HG02571 (cell line): ENCODE measurements at regions not wholly inside any gene's neighbourhood (a gene's known extent, or its start where the extent isn't known, plus 50 kb on each side); places are given as distances from the start of the nearest gene placed in this dataset.
"Not testable (repeated sequence)": the region's sequence is repeated elsewhere in the genome, so short reads cannot be mapped to it uniquely, and the experiment has no call there.

ENCODE experiments used
- ATAC-seq: cut with Tn5 transposase; IDR thresholded peaks from one replicate; pipeline ENCODE4 v1.9.1; 2021; ENCODE audit warnings: mild to moderate bottlenecking, moderate library complexity; ENCODE audit not compliant: unreplicated experiment

DNA sequence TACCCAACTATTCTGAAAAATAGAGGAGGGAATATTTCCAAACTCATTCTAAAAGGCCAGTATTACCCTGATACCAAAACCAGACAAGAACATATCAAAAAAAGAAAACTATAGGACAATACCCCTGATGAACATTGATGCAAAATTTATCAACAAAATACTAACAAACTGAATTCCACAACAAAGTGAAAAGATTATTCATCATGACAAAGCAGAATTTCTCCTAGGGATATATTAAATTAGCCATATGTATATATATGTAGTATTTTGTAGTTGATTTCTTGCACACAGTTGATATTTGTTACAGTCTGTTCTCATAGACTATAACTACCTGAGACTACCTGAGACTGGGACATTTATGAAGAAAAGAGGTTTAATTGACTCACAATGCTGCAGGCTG lies 495.0 kb upstream of the SPRY2 start:
- no peak for ATAC-seq

DNA sequence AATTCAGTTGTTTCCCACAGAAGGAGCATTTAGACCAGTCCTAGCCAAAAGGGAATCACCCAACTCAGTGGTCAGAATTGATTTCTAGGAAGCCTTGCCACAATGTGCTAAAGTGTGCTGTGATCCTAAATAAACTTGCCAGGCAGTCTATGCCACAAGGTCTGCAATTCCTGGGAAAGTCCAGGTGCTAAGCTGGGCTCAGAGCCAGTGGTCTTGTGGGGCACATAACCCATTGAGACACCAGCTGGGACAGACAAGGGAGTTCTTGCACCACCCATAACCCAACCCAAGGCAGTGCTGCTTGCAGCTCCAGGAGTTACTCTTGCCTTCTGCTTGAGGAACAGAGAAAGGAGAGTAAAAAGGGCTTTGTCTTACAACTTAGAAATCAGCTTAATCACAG lies 489.5 kb upstream of the SPRY2 start:
- ATAC-seq = no peak

DNA sequence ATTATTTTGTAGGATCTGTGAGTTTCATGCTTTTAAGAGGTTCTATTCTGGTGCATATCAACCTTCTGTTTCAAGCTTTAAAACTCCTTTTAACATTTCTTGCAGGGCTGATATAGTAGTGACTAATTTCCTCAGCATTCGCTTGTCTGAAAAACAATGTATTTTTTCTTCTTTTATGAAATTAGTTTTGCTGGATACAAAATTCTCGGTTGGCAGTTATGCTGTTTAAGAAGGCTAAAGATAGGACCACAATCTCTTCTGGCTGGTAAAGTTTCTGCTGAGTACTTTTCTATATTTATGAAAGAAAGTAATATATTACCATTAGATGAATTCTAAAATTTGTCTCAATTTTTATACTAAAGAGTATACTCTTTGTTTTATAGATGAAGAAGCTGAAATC lies 487.8 kb upstream of the SPRY2 start:
- ATAC-seq = no peak

DNA sequence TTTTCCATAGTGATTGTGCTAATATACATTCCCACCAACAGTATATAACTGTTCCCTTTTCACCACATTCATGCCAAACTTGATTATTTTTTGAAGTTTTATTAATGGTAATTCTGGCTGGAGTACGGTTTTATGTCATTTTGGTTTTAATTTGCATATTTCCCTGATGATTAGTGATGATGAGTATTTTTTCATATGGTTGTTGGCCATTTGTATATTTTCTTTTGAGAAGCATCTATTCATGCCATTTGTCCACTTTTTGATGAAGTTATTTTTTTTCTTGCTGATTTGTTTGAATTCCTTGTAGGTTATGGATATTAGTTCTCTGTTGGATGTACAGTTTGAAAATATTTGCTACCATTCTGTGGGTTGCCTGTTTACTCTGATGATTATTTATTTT lies 484.4 kb upstream of the SPRY2 start:
- no peak for ATAC-seq

DNA sequence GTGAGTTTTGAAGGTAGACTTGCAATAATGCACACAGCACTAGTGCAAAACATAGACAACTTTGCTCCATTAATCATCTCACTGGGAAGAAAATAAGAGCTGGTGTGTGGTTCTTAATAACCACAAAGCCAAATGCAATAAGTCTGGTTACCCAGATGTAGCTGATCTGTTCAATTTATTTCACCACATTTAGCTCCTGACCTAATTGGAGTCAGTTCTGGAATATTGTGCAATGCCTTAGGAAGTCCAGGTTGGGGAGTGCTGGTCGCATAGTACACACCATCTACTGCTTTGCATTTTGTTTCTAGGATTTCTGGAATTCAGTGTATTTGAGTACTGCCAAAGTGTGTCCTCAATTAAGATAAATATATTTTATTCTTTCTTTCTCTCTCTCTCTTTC lies 483.3 kb upstream of the SPRY2 start:
- ATAC-seq = no peak

DNA sequence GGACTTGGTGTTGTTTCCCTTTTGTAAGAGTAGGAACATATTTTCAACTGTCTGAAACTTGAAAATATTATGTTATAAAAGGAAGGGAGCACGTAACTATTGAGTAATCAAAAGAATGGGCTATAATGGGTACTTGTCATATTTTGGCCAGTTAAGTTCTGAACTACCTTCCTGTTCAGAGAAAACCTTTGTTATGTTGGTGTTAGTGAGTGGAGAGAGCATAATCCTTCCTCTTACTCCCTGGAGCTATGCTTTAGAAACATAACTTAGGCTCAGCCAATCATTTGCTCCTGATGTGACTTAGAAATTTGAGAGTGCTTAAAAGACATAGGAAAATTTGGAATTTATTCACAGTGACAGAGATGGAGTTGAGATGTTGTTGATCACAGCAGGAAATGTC lies 482.5 kb upstream of the SPRY2 start:
- no peak for ATAC-seq

DNA sequence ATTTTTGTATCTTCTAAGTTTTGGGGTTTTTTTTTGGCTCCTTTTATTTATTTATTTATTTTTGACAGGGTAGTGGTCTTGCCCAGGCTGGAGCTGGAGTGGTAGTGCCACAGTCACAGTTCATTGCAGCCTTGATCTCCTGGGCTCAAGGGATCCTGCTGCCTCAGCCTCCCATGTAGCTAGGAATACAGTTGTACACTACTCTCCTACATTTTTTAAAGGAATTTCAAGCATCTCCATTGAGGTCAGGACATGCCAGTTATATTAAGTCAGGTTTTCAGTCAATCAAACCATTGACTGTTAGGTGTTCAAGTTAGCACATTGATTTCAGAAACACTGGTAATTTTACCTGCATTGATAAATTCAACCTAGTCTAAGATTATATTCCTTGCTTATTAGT lies 480.5 kb upstream of the SPRY2 start:
- ATAC-seq = no peak

DNA sequence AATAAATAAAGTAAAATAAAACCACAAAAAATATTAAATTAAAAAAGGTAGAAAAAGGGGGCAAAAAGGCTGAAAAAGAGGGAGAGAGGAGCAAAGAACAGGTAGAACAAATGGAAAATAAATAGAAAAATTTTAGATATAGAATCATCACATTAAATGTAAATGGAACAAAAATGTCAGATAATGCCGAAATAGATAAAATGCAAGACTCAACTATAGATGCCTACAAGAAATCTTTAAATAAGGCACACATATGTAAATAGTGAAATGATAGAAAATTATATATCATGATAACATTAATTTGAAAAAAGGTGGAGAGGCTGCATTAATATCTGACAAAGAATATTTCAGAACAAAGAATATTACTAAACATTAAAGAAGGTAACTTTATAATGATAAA lies 477.1 kb upstream of the SPRY2 start:
- ATAC-seq = no peak

DNA sequence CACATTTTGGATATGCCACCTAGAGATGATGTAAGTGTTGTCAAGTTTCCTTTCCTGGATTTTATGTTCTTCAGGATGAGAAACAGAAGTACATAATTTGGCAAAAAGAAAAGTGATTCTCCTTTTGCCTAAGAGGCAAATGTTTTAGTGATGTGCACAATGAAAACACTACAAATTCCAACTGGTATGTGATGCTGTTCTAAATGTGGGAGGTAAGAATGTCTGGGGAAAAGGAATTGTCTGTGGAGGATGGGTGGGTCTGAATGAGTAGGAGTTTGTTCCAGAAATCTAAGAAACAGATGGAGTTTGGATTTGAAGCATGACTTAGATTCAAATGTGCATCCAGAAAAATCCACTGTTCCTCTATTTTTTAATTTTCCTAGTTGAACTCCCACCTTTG lies 473.6 kb upstream of the SPRY2 start:
- ATAC-seq = no peak

DNA sequence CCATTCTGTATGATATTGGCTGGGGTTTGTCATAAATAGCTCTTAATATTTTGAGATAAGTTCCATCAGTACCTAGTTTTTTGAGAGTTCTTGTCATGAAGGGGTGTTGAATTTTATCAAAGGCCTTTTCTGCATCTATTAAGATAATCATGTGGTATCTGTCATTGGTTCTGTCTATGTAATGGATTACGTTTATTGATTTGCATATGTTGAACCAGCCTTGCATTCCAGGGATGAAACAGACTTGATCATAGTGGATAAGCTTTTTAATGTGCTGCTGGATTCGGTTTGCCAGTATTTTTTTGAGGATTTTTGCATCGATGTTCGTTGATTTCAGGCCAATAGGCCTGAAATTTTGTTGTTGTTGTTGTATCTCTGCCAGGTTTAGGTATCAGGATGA lies 469.4 kb upstream of the SPRY2 start:
- not testable (repeated sequence) for ATAC-seq

DNA sequence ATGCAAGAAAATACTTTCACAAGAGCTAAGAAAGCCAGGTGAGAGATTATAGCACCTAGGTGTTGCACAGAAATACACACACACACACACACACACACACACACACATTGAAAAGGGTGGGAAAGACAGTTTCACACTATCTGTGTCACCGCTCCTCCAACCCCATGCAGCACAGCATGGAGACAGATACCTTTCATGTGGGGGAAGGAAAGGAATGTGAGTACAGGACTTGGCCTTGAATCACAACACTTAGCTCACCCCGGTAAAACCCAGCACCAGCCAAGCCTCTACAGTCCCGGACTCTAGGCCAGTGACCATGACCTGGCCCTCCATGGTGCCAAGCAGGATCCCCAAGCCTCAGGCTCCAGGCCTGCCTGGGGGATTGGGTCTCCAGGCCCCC lies 462.0 kb upstream of the SPRY2 start:
- ATAC-seq = no peak

DNA sequence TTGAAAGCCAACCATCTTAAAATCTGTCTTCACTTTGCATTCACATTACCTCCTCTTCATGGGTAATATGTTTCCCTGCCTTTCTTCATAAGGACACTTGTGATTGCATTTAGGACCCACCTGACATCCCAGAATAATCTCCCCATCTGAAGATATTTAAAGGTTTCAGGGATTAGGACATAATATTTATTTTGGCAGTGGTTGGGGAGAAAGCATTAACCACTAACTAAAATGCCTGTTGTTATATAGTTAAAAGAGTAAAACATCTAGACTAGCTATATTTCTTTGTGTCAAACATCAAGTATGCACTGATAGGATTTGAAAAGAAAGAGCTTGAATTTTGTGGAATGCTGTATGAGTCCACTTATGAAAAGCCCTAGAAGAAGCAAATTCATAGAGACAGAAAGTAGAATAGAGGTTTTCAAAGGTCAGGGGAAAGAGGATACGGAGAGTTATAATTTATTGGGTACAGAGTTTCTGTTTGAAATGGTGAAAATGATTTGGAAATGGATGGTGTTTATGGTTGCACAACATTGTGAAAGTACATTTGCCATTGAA lies 457.7 kb upstream of the SPRY2 start:
- ATAC-seq = no peak

DNA sequence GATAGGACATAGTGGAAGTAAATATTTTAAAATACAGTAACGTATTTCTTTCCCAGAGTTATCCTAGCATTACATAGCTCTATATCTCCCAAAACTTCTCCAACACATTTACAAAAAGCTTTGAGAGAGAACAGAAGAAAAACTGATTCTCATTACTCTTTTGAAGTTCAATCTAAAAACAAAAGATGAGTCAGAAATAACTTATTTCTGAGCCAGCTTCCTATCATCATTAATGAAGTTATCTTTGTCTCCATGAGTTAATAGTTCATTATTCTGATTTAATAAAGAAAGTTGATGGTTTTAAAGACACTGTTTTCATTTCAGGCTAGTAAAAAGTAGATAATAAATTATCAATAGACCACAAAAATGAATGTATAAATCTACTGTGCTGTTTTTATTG lies 446.7 kb upstream of the SPRY2 start:
- ATAC-seq = no peak

DNA sequence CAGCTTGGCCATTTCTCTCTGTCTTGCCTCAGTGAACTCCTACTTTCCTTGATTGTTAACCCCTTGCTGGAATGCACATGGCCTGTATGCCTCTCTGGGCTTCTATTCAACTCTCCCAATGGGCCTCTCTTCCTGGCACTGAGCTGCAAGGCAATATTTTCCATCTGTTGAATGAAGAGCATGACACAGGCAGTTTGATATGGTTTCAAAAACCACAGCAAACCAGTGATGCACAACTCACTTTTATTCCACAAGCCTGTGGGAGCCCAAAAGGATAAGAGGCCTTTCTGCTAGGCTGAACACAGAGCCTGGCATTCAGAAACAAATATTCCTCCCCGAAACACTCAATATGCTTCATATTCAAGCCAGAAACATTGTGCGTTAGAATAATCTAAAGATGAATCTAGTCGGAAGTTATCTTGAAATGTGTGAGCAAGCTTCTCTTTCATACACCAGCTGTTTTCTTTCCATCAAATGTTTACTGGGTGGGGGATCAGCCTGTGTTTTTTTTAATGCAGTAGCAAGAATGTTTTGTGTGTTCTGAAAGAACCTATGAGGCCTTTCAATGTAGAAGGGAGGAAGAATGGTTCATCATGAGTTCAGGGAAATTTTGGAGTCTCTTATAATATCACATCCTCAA lies 443.1 kb upstream of the SPRY2 start:
- ATAC-seq = no peak

DNA sequence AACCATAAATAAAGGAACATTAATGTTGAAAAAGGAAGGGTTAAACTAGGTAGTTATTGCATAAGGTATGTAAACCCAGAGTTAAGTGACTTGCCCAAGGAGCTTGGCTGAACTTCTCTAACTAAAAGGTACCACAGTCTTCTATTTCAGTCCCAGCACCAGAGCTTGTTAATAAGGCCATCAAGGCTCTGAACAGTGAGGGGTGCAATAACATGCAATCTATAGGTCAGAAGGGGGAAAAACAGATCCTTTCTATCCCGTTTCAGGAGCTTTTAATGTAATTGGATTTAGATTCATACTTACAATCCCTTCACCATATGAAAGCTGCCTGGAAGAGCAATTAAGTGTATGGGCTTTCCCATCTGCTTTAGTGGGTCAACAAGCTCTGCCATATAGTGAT lies 441.5 kb upstream of the SPRY2 start:
- ATAC-seq = no peak

DNA sequence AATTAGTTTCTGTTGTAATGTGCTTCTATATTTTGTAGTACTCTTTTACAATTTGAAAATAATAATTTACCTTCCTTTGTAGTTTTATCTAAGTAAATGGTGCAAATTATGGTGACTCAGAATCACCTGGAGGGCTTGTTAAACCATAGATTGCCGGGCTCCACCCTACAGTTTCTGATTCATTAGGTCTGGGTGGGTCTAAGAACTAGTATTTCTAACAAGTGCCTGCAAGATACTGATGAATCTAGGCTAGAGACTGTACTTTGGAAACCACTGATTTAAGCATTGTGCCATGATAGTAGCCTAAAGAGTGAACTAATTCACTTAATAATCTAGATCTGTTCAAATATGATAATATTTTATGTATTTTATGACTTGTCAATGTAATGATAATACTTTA lies 437.4 kb upstream of the SPRY2 start:
- no peak for ATAC-seq

DNA sequence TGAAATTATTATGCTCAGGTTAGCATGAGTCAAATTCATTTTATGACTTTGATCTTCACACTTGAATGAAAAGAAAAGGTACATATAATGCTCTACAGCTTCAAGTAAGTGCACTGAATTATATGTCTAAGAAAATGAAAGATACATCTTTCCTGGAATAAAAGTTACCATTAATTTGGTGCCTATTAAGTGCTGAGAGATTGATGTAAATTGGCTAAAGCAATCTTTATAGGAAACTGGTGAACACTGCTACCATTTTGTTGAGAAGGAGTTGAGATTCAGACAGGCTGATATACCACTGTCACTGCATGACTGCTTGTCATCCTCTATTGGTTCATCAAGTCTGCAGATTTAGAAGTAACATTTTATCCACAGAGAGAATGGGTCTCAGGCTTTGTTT lies 416.8 kb upstream of the SPRY2 start:
- ATAC-seq = no peak

DNA sequence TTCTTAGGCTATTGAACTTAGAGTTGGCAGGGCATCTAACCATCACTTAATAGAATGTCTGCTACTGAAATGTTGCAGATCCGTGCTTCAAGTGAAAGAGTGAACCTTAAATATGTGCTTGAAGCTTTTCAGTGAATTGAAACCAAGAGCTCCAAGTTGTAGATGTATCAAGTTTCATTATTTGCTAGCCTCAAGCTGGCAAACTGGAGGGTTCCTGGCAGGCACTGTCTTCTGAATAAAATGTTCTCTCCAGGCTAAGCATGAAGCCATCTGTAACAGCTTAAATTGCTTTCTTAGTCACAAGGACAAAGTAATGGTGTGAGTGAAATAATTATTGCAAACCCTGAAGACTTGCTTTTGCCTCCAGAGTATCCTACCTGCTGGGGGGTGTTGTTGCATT lies 415.0 kb upstream of the SPRY2 start:
- no peak for ATAC-seq

DNA sequence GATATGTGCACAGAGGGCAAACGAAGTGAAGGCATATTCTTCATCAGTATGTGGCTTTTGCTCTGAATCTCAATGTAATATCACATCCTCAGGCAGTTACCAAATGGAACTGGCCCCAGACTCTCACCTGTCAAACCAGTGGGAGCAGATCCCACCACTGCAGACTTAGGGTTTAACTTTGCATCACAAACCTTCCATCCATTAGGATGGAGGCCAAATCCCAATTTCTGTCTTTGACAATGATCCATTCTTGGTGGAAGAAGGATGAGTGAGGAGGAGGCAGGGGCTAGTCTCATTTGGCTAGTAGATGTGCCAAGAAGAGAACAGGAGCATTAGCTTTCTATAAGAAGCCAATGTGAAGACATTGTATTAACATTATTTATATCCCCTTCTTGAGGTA lies 413.5 kb upstream of the SPRY2 start:
- no peak for ATAC-seq

DNA sequence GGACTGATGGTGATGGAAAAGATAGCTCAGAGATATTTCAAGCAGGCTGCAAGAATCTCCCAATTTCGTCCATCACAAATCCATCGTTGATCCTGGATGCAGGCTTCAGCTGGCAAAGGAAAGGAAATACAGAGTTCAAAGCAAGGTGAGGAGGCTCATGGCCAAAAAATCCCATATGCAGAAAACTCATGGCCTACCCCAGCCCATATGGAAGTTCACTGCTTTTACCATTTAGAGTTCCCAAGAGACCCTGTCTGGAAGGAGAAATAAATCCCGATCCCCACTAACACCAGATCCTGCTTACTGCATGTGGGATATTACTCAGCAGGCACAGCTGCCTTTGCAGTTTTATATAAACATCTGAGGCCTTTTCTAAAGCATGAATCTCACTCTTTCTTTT lies 412.9 kb upstream of the SPRY2 start:
- no peak for ATAC-seq

DNA sequence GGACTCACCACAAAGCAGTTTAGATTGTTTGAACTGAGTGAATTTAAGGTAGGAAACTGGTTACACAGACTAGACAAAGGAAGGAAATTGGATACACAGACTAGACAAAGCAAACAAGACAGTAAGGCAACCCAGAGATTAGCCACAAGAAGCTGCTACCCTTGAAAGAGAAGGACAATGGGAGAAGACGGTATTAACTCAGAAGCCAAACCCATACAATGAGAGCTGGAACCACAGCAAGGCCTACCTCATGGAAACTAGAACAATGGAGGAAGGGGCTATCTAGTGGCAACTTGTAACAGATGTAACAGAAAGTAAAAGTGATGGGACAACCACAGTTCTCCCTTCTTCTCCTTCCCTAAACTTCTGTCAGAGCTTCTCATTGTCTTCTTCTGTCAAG lies 410.9 kb upstream of the SPRY2 start:
- ATAC-seq = no peak

DNA sequence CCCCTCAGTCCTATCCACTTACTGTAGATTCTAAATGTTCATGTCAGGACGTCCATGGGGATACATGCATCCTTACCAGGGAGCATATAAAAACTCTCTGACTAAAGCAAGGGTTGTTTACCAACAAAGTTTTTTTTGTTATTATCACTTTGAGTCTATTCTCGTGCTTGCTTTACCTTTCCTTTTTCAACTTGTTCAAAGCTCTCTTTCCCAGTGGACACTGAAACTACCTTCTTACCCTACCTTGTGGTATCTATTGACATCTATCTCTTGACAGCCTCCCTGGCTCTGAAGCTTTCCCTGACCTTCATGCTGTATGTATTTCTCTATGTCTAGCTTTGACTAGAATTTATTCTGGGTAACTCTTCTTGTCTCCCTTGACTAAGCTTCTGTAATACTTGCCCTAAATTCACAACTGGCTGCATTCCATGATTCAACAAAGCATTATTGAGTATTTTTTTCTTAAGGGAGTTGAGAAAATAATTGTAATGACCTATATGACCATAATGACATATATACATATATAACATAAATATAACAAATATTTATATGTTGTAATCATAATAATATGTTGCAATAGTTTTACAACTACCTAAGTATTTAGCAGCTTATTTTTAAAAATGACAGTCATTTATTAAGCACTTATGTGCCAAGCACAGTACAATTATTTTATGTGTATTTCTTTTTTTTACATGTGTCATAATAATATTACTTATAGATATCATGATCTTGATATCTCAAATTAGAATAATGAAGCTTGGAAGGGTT lies 403.4 kb upstream of the SPRY2 start:
- ATAC-seq = no peak

DNA sequence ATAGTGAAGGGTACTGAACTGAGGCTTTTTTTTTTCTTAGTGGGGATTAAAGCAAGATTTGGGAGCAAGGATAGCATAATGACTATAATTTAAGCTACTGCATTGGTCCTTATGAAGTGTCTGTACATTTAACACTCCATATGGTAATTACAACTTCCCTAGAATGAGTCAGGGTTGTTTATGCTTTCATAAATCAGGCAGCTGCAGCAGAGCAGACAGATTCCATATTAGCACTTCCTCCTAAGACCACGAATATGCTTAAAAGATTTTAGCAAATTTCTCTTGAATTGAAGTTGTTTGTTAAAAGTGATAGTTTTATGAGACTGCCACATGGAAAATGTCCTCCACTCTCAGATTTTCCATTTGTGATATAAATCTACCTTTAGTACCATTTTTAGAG lies 401.1 kb upstream of the SPRY2 start:
- no peak for ATAC-seq
